CD4-positive, alpha-beta T cell (primary cell): ENCODE measurements at regions not wholly inside any gene's neighbourhood (a gene's known extent, or its start where the extent isn't known, plus 50 kb on each side); places are given as distances from the start of the nearest gene placed in this dataset.

Experiments used
- ATAC-seq: fragments of 200-7000 bp; cut with Tn5 transposase; one replicate; pipeline ENCODE4 v1.10.0; 2022; ENCODE audit warnings: mild to moderate bottlenecking; ENCODE audit not compliant: poor library complexity
- CTCF ChIA-PET: fragments of 350-600 bp; sonication (Branson Sonifier 250); formaldehyde crosslinking; loops from one replicate; lab custom pipeline; 2021; ENCODE audit warnings: antibody characterized with exemption, inconsistent platforms; lab: Charles Lee
- POLR2A ChIA-PET: fragments of 350-600 bp; sonication (Branson Sonifier 250); formaldehyde crosslinking; loops from one replicate; lab custom pipeline; 2021; ENCODE audit warnings: antibody characterized with exemption, inconsistent platforms; lab: Charles Lee
- DNase-seq, 14 experiments: peaks; one replicate each; pipeline ENCODE4 v3.0.0-alpha.2; 2013 to 2020; ENCODE audit warnings: mixed read lengths in 2 of 14
- H3K27ac ChIP-seq, 2 donors: one replicate each; pipeline versions ENCODE4 v1.5.1 to v1.7.0; 2013; ENCODE audit warnings: low read length in 2 of 2, low read depth in 1 of 2, mild to moderate bottlenecking in 1 of 2
- H3K27me3 ChIP-seq, 2 experiments: 1 replicate in 1 of 2; 2 replicates in 1 of 2; pipeline versions ENCODE4 v1.6.1 to v1.7.0; 2013; ENCODE audit warnings: low read length in 2 of 2, control low read depth in 1 of 2, mild to moderate bottlenecking in 1 of 2, moderate library complexity in 1 of 2; ENCODE audit not compliant: insufficient read depth in 2 of 2, control insufficient read depth in 1 of 2
- H3K36me3 ChIP-seq: one replicate; pipeline ENCODE4 v1.6.1; 2013; ENCODE audit warnings: low read length, control low read depth; ENCODE audit not compliant: insufficient read depth
- H3K4me1 ChIP-seq: one replicate; pipeline ENCODE4 v1.6.1; 2013; ENCODE audit warnings: low read length, control low read depth; ENCODE audit not compliant: insufficient read depth
- H3K4me3 ChIP-seq: one replicate; pipeline ENCODE4 v1.5.1; 2013; ENCODE audit warnings: mild to moderate bottlenecking, low read length, moderate library complexity
- H3K9me3 ChIP-seq, 2 experiments: 1 replicate in 1 of 2; 2 replicates in 1 of 2; pipeline versions ENCODE4 v1.6.1 to v1.7.0; 2013; ENCODE audit warnings: low read length in 2 of 2, mild to moderate bottlenecking in 2 of 2, control low read depth in 1 of 2, moderate library complexity in 1 of 2; ENCODE audit not compliant: control insufficient read depth in 1 of 2, insufficient read depth in 1 of 2
- H3K27ac Mint-ChIP-seq: one replicate; pipeline ENCODE4 v1.8.0; 2020; ENCODE audit warnings: mixed read lengths
- H3K27me3 Mint-ChIP-seq: one replicate; pipeline ENCODE4 v1.8.0; 2021; ENCODE audit warnings: mixed read lengths
- H3K36me3 Mint-ChIP-seq: one replicate; pipeline ENCODE4 v1.8.0; 2021; ENCODE audit warnings: low read depth, mixed read lengths
- H3K4me1 Mint-ChIP-seq: one replicate; pipeline ENCODE4 v1.8.0; 2021; ENCODE audit warnings: low read depth, mixed read lengths
- H3K4me3 Mint-ChIP-seq: one replicate; pipeline ENCODE4 v1.8.0; 2020; ENCODE audit warnings: mild to moderate bottlenecking, mixed read lengths
- H3K9me3 Mint-ChIP-seq: one replicate; pipeline ENCODE4 v1.8.0; 2020; ENCODE audit warnings: mixed read lengths
- intact Hi-C, 2 experiments: fragments of 100-400 bp; cut with DNase I in 1 of 2; cut with micrococcal nuclease in 1 of 2; formaldehyde crosslinking; loops; one replicate each; pipeline versions ENCODE4 v1.15.1 to v1.9.0; 2023 to 2025; cut with DNase I, micrococcal nuclease
- TF ChIP-seq, protein P1 (sequence below): fragments of 200-600 bp; IDR thresholded peaks from one replicate; pipeline ENCODE4 v1.8.0; 2022; ENCODE audit warnings: antibody characterized with exemption, mild to moderate bottlenecking

DNA sequence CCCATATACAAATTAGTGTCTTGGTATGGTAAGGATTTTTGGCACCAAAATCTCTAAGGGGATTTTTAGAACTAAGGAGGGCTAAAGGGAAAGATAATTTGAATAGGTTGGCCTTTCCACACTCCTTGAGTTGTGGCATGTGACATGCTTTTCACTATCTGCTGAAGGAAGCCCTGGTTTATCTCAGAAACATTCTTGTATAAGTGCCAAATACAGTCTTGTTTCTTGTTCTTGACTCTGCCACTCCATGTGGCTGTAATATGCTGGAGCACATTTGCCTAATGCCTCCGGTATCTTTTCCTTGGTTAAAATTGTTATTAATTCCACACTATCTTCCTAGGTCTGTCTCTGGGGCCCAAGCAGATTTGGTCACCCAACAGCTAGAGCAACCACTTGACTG lies 457.0 kb downstream of the USP25 start:
- no peak for DNase-seq
- ChIA-PET POLR2A (no interaction called here), CTCF (no interaction called here)
- no peaks in the 10 kb centered on the region for H3K27me3 Mint-ChIP-seq
- no peak overlapping the region for H3K27ac ChIP-seq
- no peak overlapping the region for H3K27ac Mint-ChIP-seq
- intact Hi-C loops = no loop called here
- H3K27me3 ChIP-seq = no peaks in the 10 kb centered on the region
- H3K9me3 ChIP-seq = no peaks in the 10 kb centered on the region
- no peak for ATAC-seq
- H3K36me3 Mint-ChIP-seq = no peaks in the 10 kb centered on the region
- TF ChIP-seq, protein P1, sequence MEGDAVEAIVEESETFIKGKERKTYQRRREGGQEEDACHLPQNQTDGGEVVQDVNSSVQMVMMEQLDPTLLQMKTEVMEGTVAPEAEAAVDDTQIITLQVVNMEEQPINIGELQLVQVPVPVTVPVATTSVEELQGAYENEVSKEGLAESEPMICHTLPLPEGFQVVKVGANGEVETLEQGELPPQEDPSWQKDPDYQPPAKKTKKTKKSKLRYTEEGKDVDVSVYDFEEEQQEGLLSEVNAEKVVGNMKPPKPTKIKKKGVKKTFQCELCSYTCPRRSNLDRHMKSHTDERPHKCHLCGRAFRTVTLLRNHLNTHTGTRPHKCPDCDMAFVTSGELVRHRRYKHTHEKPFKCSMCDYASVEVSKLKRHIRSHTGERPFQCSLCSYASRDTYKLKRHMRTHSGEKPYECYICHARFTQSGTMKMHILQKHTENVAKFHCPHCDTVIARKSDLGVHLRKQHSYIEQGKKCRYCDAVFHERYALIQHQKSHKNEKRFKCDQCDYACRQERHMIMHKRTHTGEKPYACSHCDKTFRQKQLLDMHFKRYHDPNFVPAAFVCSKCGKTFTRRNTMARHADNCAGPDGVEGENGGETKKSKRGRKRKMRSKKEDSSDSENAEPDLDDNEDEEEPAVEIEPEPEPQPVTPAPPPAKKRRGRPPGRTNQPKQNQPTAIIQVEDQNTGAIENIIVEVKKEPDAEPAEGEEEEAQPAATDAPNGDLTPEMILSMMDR = no peak
- H3K4me1 ChIP-seq = no peaks in the 10 kb centered on the region
- no peaks in the 10 kb centered on the region for H3K4me1 Mint-ChIP-seq
- H3K4me3 Mint-ChIP-seq = no peak overlapping the region
- H3K4me3 ChIP-seq = no peak overlapping the region
- H3K36me3 ChIP-seq = no peaks in the 10 kb centered on the region
- H3K9me3 Mint-ChIP-seq = no peaks in the 10 kb centered on the region

DNA sequence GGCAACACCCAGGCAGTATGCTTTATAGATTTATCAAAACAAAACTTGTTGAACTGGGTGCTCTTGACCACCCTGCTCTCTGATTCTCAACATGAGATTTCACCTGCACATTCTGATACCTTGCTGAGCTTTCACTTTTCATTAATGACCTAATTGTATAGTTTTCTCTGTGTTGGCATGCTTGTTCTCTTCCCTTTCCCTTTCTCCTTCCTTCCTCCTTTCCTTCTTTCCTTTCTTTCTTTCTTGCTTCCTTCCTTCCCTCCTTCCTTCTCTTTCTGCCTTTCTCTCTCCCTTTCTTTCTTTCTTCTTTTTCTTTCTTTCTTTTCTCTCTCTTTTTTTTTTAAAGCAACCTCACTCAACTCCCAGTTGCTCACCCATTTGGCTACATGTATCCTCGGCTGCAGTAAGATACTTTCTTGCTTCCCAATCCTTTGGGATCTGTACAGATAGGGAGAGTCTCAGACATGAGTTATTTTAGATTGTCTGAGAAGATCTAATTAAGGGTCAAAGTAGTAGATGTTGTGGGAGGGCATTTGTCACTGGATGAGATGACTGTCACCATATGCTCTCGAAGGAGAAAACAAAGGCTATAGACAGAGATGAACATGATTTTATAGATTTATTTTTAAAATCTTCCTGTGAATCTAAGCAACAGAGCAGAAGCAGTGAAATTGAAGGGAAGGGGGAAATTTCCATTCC lies 458.0 kb downstream of the USP25 start:
- no peak overlapping the region for H3K4me3 ChIP-seq
- no peak for DNase-seq
- no peaks in the 10 kb centered on the region for H3K4me1 ChIP-seq
- no peaks in the 10 kb centered on the region for H3K27me3 ChIP-seq
- no peaks in the 10 kb centered on the region for H3K27me3 Mint-ChIP-seq
- intact Hi-C loops = no loop called here
- CTCF ChIA-PET = no interaction called here
- no peaks in the 10 kb centered on the region for H3K9me3 ChIP-seq
- TF ChIP-seq, protein P1 = no peak
- no peaks in the 10 kb centered on the region for H3K36me3 ChIP-seq
- POLR2A ChIA-PET = no interaction called here
- H3K27ac Mint-ChIP-seq = no peak overlapping the region
- no peak for ATAC-seq
- no peak overlapping the region for H3K4me3 Mint-ChIP-seq
- no peaks in the 10 kb centered on the region for H3K9me3 Mint-ChIP-seq
- no peak overlapping the region for H3K27ac ChIP-seq
- no peaks in the 10 kb centered on the region for H3K4me1 Mint-ChIP-seq
- H3K36me3 Mint-ChIP-seq = no peaks in the 10 kb centered on the region

DNA sequence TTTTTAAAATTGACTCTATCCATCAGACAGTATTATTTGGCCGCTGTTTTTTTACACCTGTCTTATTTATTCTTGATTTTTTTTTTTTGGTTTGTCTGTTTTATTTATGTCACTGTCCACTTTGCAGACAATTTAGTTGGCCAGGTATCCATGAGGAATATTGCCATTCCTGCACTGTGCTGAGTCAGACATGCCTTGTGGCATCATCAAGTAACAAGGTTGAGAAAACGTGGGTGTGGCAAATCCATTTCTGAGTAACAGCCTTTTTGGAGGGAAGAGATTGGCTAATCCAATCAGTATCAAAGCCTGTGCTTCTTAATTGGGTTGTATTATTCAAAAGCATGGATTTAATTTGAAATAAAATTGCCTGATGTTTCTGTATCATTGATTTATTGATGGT lies 463.1 kb downstream of the USP25 start:
- Mint-ChIP-seq H3K4me1 (peaks cover 28% of the 10 kb centered on the region), H3K27ac (no peak overlapping the region), H3K36me3 (no peaks in the 10 kb centered on the region), H3K4me3 (no peak overlapping the region), H3K9me3 (no peaks in the 10 kb centered on the region), H3K27me3 (no peaks in the 10 kb centered on the region)
- Histone ChIP-seq H3K27ac (no peak overlapping the region), H3K4me1 (no peaks in the 10 kb centered on the region), H3K9me3 (no peaks in the 10 kb centered on the region), H3K4me3 (no peak overlapping the region), H3K36me3 (no peaks in the 10 kb centered on the region), H3K27me3 (no peaks in the 10 kb centered on the region)
- ATAC-seq = no peak
- POLR2A ChIA-PET = no interaction called here
- CTCF ChIA-PET = no interaction called here
- DNase-seq = no peak
- intact Hi-C loops = no loop called here
- TF ChIP-seq, protein P1 = no peak
